SK-N-SH treated with all-trans-retinoic acid at 6 μM for 48 hours (cell line): ENCODE measurements at regions not wholly inside any gene's neighbourhood (a gene's known extent, or its start where the extent isn't known, plus 50 kb on each side); places are given as distances from the start of the nearest gene placed in this dataset.

Experiments
- ARNTL ChIP-seq: fragments of 450-650 bp; formaldehyde crosslinking; IDR thresholded peaks from 2 replicates; pipeline ENCODE4 v1.5.0; 2020; ENCODE audit warnings: low read depth, mild to moderate bottlenecking, moderate library complexity, borderline replicate concordance
- CSDC2 ChIP-seq: fragments of 250-450 bp; sonication (Bioruptor Pico); IDR thresholded peaks from 2 replicates; pipeline ENCODE4 v1.5.0; 2020; ENCODE audit warnings: mild to moderate bottlenecking, moderate library complexity
- ESRRG ChIP-seq: fragments of 250-450 bp; sonication (Bioruptor Pico); IDR thresholded peaks from 2 replicates; pipeline ENCODE4 v1.6.1; 2021; ENCODE audit warnings: mild to moderate bottlenecking
- ISL1 ChIP-seq: fragments of 250-450 bp; sonication (Bioruptor Pico); IDR thresholded peaks from 2 replicates; pipeline ENCODE4 v2.1.2; 2022; ENCODE audit warnings: mild to moderate bottlenecking, moderate library complexity
- RARB ChIP-seq: fragments of 250-450 bp; sonication (Bioruptor Pico); IDR thresholded peaks from 2 replicates; pipeline ENCODE4 v1.8.0; 2021; ENCODE audit warnings: mild to moderate bottlenecking, moderate library complexity
- SNAI2 ChIP-seq: fragments of 250-450 bp; sonication (Bioruptor Pico); IDR thresholded peaks from 2 replicates; pipeline ENCODE4 v1.5.0; 2020; ENCODE audit warnings: mild to moderate bottlenecking, moderate library complexity
- ZC3H10 ChIP-seq: fragments of 250-450 bp; sonication (Bioruptor Pico); IDR thresholded peaks from 2 replicates; pipeline ENCODE4 v1.5.1; 2021; ENCODE audit warnings: mild to moderate bottlenecking, moderate library complexity
- ZFP3 ChIP-seq: fragments of 250-450 bp; sonication (Bioruptor Pico); IDR thresholded peaks from 2 replicates; pipeline ENCODE4 v1.5.0; 2020; ENCODE audit warnings: mild to moderate bottlenecking, moderate library complexity
- ZFP30 ChIP-seq: fragments of 450-650 bp; formaldehyde crosslinking; IDR thresholded peaks from 2 replicates; pipeline ENCODE4 v1.5.0; 2022; ENCODE audit warnings: mild to moderate bottlenecking, moderate library complexity
- TF ChIP-seq, protein P1 (sequence below): fragments of 250-450 bp; sonication (Bioruptor Pico); IDR thresholded peaks from 2 replicates; pipeline ENCODE4 v1.8.0; 2020; ENCODE audit warnings: mild to moderate bottlenecking, moderate library complexity, borderline replicate concordance
- TF ChIP-seq, protein P2 (sequence below): fragments of 250-450 bp; sonication (Bioruptor Pico); IDR thresholded peaks from 2 replicates; pipeline ENCODE4 v1.5.1; 2020; ENCODE audit warnings: low read depth, mild to moderate bottlenecking, moderate library complexity

DNA sequence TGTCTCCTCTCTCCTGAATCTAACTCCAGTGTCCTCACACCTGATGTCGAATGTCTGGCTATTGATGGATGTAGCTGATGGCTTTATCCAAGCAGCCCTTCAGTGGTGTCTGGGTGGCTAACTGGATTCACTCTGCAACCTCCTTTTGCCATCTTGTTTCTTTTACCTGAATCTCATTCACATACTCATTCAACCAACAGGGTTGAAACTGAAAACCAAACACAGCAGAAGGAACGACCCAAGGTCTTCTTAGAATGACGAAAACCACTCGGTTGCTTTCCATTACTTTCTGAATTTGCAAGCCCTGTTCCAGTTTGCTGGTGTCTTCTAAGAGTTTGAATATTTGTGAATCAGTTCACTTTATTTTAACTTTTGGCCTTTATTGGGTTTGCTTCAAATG lies 424.3 kb upstream of the CXADR start:
- TF ChIP-seq CSDC2 (CRISPR knock-in tag) (no peak), ARNTL (CRISPR knock-in tag) (no peak), SNAI2 (CRISPR knock-in tag) (no peak), RARB (no peak), ZFP30 (CRISPR knock-in tag) (no peak), ZFP3 (CRISPR knock-in tag) (no peak), ISL1 (no peak), ZC3H10 (CRISPR knock-in tag) (no peak), ESRRG (no peak)
- TF ChIP-seq, protein P1, sequence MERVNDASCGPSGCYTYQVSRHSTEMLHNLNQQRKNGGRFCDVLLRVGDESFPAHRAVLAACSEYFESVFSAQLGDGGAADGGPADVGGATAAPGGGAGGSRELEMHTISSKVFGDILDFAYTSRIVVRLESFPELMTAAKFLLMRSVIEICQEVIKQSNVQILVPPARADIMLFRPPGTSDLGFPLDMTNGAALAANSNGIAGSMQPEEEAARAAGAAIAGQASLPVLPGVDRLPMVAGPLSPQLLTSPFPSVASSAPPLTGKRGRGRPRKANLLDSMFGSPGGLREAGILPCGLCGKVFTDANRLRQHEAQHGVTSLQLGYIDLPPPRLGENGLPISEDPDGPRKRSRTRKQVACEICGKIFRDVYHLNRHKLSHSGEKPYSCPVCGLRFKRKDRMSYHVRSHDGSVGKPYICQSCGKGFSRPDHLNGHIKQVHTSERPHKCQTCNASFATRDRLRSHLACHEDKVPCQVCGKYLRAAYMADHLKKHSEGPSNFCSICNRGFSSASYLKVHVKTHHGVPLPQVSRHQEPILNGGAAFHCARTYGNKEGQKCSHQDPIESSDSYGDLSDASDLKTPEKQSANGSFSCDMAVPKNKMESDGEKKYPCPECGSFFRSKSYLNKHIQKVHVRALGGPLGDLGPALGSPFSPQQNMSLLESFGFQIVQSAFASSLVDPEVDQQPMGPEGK (CRISPR knock-in tag): no peak
- TF ChIP-seq, protein P2, sequence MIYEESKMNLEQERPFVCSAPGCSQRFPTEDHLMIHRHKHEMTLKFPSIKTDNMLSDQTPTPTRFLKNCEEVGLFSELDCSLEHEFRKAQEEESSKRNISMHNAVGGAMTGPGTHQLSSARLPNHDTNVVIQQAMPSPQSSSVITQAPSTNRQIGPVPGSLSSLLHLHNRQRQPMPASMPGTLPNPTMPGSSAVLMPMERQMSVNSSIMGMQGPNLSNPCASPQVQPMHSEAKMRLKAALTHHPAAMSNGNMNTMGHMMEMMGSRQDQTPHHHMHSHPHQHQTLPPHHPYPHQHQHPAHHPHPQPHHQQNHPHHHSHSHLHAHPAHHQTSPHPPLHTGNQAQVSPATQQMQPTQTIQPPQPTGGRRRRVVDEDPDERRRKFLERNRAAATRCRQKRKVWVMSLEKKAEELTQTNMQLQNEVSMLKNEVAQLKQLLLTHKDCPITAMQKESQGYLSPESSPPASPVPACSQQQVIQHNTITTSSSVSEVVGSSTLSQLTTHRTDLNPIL (CRISPR knock-in tag): no peak
